HuH-7.5 (cell line): ENCODE measurements at regions not wholly inside any gene's neighbourhood (a gene's known extent, or its start where the extent isn't known, plus 50 kb on each side); places are given as distances from the start of the nearest gene placed in this dataset.

Experiments
- DNase-seq: peaks from one replicate; pipeline ENCODE4 v3.0.0; 2011; ENCODE audit warnings: low spot score

DNA sequence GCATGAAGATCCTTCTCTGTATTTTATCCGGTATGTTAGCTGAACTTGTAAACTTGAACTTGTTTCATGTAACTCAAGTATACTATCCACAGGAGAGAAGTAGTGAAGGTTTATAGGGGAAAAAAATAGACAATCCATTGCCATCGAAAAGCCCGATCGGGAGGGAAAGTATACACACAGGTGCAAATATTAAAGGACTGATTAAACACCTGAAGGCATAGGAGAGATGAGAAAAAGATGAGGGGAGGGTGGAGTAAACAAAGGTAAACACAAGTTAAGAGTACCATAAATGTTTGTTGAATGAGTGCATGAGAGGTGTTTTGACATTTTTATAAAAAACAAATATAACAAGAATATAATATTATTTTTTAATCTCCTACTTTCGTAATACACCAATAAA lies 64.3 kb upstream of the CITED2 start:
- no peak for DNase-seq

DNA sequence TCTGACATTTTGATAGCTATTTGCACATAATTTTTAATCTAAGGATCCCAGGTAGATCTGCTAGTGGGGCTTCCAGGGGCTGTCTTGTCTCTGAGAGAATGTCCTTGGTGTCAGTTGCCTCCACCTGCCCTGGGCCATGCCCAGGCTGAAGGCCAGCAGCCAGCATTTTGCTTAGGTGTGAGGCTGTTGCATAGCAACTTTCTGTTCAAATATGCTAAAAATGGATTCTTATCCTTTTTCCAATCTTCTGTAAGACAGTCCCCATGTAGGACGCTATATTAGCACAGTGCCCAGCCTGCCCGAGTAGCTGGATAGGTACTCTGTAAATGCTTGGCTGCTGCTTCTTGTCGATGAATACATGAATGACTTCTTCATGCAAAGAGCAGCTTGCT lies 62.5 kb upstream of the CITED2 start:
- no peak for DNase-seq

- no peak for DNase-seq
Measured at GRCh38 chr6:139436200-139436956, 61.9 kb upstream of the CITED2 start.

DNA sequence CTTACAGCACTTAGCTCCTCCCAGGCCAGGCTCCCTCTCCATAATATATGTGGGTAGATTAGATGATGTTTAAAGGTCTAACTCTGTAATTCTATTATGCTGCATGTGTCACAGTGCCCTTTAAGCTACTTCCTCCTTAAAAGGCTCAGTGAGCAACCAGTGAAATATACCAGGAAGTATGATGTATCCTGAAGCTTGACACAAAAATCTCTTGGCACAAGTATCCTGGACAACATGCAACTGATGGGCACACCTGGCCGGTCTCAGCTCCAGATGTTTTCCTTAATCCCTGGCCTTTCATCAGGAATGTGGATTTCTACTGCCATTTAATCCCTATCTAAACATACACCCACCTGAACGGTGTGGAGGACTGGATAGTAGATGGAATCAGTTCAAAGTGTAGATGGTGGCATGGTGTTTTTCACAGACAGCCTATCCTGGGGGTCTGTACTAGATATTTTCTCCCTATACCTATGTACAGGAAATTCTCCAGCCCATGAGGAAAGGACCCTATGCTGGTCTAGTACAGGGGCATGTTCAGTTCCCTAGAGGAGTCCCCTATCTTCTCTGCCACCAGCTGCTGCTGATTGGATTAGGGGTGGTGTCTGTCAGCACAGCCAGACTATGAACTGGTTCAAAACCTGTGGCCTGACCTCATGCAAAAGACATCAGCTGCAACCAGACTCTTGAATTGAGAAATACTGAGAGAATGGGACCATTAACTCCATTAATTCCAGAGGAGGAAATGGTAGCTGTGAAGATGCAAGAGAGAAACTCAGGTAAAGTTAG lies 59.4 kb upstream of the CITED2 start:
- no peak for DNase-seq

GRCh38 chr6:139431602-139431956 lies 57.1 kb upstream of the CITED2 start:
- no peak for DNase-seq

GRCh38 chr6:139430899-139431601 lies 56.6 kb upstream of the CITED2 start:
- no peak for DNase-seq

DNA sequence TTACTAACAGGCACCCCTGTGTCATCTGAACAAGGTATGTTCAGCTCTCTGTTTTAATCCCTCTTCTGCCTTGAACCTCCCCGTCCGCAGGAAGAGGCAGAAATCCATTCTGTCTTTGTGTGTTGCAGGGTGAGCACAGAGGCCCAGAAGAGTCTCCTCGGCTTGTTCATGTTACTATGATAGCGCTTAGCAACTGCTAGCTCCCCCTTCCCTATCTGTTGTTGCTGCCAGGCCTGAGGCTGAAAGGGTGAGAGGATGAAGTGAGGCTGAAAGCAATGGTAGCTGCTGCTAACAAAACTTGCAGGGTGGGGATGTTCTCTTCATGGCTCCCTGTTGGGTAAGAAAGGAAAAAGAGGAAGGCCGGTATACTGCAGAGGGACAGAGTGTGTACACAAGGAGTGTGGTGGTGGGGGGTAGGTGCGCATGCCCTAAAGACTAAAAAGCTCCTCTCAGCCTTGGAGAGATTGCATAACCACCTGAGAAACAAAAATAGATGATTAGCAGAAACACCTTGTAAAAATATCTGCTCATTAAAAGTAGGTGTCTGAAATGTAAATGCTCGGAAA lies 55.2 kb upstream of the CITED2 start:
- DNase-seq = no peak

- no peak for DNase-seq
Measured at GRCh38 chr6:139427199-139427598, 52.8 kb upstream of the CITED2 start.

DNA sequence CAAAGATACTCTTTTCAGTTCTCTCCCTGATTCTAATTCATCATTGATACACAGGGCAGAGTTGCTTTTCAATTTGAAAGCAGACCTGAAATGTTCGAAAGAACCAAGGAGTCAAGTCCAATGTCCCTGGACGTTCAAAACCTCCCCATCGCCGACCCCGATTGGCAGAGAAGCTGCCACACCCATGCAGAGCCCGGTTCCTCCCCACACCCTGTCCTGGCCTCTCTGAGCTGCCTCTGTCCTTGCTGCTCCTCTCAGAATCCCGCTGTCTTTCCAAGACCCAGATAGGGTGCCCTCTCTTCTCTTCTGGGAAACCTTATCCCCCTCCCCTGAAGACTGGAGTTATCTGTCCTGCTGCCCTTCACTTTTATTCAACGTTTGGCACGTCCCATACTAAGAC lies 52.3 kb upstream of the CITED2 start:
- DNase-seq = no peak

DNA sequence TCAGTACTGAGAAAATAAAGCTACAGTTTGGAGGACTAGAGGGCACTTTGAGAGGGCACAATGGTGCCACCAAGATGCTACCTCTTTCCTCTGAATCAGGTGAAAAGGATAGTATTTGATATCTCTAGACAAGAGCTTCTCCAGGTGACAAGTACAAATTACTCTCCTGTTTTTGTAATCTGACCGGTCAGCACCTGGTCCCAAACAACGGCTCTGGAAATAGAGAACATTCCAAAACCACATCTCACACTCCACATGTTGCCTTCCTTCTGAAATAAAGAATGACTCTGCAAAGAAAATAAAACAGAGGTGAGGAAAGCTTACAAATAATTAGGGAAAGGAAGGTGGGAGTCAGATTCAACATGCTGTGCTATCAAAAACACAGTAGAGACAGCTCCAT lies 51.3 kb upstream of the CITED2 start:
- DNase-seq = no peak

DNA sequence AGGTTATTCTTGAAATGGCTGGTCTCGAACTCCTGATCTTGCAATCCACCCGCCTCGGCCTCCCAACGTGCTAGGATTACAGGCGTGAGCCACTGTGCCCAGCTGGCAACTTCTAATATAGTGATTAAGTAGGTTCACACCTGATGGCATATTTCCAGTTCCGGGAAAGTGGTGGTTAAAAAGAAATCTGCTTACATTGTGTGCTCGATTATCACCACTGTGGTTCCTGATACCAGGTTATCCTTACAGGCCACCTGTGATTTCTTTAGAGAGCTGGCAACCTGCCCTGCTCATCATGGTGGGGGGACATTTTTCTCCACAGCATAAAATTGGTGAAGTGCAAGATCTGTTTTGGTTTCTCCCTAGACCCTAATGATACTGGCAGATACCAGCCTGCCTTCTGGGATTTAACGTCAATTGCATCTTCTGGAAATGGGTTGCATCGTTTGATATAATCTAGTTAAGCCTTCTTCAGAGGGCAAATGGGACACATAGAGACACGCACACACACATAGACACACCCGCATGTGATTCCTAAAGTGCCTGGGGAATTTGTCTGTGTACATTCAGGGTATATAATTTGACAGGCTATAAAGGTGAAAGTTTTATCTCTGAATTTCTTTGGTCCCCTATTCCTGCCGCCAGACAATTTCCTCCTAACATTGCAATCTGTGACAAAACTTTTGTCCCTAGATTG lies 49.7 kb upstream of the CITED2 start:
- no peak for DNase-seq
